ENCODE measurements at regions not wholly inside any gene's neighbourhood (a gene's known extent, or its start where the extent isn't known, plus 50 kb on each side); places are given as distances from the start of the nearest gene placed in this dataset.

DNA sequence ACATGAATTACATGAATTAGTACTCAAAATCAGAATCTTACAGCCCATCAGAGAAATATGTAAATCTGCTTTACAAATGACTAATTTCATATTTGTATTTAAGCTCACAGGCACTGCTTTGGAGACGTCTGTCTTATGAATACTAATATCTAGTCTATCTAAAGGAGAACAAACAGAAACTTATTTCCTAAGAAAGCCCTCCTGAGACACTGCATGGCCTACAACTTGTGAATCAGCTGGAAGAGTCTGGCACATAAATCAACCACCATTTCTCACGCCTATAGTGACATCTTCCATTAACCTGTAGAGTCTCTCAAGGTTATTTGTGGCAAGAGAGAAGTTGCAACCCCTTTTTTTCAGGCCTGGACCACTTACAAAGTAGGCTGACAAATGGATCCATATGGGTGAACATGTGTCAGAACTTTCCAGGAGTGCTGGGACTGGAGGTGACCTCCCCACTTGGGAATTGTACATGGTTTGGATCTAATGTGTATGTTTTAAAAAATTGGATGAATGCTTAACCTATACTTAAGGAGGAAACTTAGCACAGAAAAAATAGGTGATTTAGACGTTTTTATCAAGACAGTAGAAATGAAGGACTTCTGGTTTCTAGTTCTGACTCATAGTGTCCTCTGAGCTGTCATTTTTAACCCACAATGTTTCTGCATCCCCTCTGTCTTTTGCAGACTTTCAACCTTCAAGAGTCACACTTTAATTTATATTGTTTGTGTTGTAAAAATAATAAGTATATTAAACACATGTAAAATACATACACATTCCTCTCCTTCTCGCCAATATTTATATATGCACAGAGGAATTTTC, 83.2 kb upstream of the ARHGAP24 start:
- H3K27ac ChIP-seq: no peak overlapping the region
- ATAC-seq (no peak), DNase-seq (ENCODE audit: low read depth in 1 of 2, low spot score in 1 of 2) (no peak), FAIRE-seq (no peak)
- TF ChIP-seq POLR2AphosphoS2 (conservative IDR thresholded peaks at IDR 0.05; ENCODE audit: low read length) (no peak), HOXA7 (CRISPR knock-in tag; IDR thresholded peaks at IDR 0.05) (no peak), ZC3H11A (IDR thresholded peaks at IDR 0.05) (no peak), MAFK (IDR thresholded peaks at IDR 0.05; ENCODE audit: partially characterized antibody) (no peak), CHD2 (IDR thresholded peaks at IDR 0.05; ENCODE audit: low read length, partially characterized antibody) (no peak), HDAC2 (IDR thresholded peaks at IDR 0.05) (no peak)
- TF ChIP-seq, protein P1, sequence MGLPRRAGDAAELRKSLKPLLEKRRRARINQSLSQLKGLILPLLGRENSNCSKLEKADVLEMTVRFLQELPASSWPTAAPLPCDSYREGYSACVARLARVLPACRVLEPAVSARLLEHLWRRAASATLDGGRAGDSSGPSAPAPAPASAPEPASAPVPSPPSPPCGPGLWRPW (IDR thresholded peaks at IDR 0.05): no peak
- TF ChIP-seq, protein P2, sequence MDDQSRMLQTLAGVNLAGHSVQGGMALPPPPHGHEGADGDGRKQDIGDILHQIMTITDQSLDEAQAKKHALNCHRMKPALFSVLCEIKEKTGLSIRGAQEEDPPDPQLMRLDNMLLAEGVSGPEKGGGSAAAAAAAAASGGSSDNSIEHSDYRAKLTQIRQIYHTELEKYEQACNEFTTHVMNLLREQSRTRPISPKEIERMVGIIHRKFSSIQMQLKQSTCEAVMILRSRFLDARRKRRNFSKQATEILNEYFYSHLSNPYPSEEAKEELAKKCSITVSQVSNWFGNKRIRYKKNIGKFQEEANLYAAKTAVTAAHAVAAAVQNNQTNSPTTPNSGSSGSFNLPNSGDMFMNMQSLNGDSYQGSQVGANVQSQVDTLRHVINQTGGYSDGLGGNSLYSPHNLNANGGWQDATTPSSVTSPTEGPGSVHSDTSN (IDR thresholded peaks at IDR 0.05): no peak
- 57% methylated on average over 4 of the region's 4 CpGs for WGBS (ENCODE audit: missing lambda C conversion rate)
- ChIA-PET CTCF (no interaction called here), POLR2A (no interaction called here)
- no peaks in the 10 kb centered on the region for H3K9me3 ChIP-seq
- H3K4me3 ChIP-seq: no peak overlapping the region
- no peak overlapping the region for H3K4me2 ChIP-seq
- no peaks in the 10 kb centered on the region for H3K4me1 ChIP-seq

DNA sequence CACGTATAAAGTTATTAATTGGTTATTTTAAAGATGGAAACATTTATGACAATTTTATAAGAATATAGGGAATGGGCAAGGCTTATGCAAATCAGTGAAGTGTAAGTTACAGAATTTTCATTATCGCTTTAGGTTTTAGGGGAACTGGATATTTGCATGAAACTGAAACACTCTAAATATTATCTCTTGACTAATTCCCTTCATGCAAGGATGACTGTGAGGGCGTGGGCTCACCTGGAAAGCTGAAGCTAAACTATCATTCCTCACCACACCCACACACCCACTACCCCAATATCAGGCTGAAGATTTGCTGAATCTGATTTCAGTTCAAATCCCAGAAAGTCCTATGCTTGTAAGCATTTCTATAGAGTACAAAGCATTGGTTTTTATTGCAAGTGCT, 81.7 kb upstream of the ARHGAP24 start:
- CTCF ChIA-PET: no interaction called here
- no peaks in the 10 kb centered on the region for H3K4me1 ChIP-seq
- H3K27ac ChIP-seq: no peak overlapping the region
- POLR2A ChIA-PET: no interaction called here
- no peaks in the 10 kb centered on the region for H3K9me3 ChIP-seq
- DNase-seq (ENCODE audit: low read depth in 1 of 2, low spot score in 1 of 2) (no peak), ATAC-seq (no peak), FAIRE-seq (no peak)
- no peak for TF ChIP-seq RAD21 (conservative IDR thresholded peaks at IDR 0.05 in 1 of 2, IDR thresholded peaks at IDR 0.05 in 1 of 2)
- TF ChIP-seq, protein P1 (IDR thresholded peaks at IDR 0.05): no peak
- 61% methylated on average over 3 of the region's 3 CpGs for WGBS (ENCODE audit: missing lambda C conversion rate)
- H3K4me2 ChIP-seq: no peak overlapping the region
- H3K4me3 ChIP-seq: no peak overlapping the region

DNA sequence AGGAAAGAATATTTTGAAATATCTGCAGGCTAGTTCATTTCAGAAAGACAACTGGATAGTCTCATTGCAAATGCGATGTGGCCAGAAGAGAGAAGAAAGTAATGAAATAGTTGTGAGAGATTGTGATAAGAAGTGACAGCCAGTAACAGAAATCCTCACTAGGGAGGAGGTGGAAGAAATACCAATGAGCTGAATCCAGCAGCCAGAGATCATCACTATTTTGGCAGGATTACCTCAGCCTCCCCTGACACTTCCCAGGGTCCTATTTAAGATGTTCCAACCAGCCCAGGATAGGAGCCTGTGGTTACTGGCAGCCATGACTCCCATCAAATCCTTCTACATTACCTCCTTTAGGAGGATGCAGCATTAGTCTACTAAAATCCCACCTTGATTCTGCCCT, 76.7 kb upstream of the ARHGAP24 start:
- H3K27ac ChIP-seq: no peak overlapping the region
- H3K9me3 ChIP-seq: no peaks in the 10 kb centered on the region
- DNase-seq (ENCODE audit: low read depth in 1 of 2, low spot score in 1 of 2): no peak
- H3K4me2 ChIP-seq: no peak overlapping the region
- FAIRE-seq: no peak
- H3K4me3 ChIP-seq: no peak overlapping the region
- TF ChIP-seq GATA3 (IDR thresholded peaks at IDR 0.05; ENCODE audit: borderline replicate concordance): no peak
- POLR2A ChIA-PET: no interaction called here
- no peaks in the 10 kb centered on the region for H3K4me1 ChIP-seq
- 39% methylated on average over 1 of the region's 1 CpG for WGBS (ENCODE audit: missing lambda C conversion rate)
- CTCF ChIA-PET: no interaction called here
- no peak for ATAC-seq

DNA sequence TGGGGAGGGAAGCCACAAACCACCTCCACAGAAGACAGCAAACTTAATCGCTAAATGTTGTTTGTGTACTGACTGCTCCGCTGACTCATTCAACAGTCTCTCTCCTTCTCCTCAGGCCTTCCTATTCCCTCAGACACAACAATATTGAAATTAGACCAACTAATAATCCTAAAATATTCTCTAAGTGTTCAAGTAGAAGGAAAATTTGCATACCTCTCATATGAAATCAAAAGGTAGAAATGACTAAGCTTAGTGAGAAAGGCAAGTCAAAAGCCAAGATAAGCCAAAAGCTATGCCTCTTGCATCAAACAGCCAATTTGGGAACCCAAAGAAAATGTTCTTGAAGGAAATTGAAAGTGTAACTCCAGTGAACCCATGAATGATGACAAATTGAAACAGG, 75.7 kb upstream of the ARHGAP24 start:
- CTCF ChIA-PET: no interaction called here
- ATAC-seq (no peak), DNase-seq (ENCODE audit: low read depth in 1 of 2, low spot score in 1 of 2) (no peak), FAIRE-seq (no peak)
- TF ChIP-seq POLR2A (IDR thresholded peaks at IDR 0.05; ENCODE audit: low read length) (no peak), SMC3 (IDR thresholded peaks at IDR 0.05) (no peak), EP300 (IDR thresholded peaks at IDR 0.05) (no peak), EHMT2 (IDR thresholded peaks at IDR 0.05; ENCODE audit: low read depth) (no peak), HOXB13 (CRISPR knock-in tag; IDR thresholded peaks at IDR 0.05; ENCODE audit: low read depth) (no peak), KDM5A (IDR thresholded peaks at IDR 0.05) (no peak), ESRRA (IDR thresholded peaks at IDR 0.05; ENCODE audit: borderline replicate concordance, low read length) (no peak), TP53 (CRISPR knock-in tag; IDR thresholded peaks at IDR 0.05) (no peak), PHF8 (IDR thresholded peaks at IDR 0.05; ENCODE audit: borderline replicate concordance, low read depth) (no peak), FOXS1 (CRISPR knock-in tag; IDR thresholded peaks at IDR 0.05) (no peak), EHF (CRISPR knock-in tag; IDR thresholded peaks at IDR 0.05) (no peak), CHD4 (IDR thresholded peaks at IDR 0.05; ENCODE audit: borderline replicate concordance) (no peak), MAFK (IDR thresholded peaks at IDR 0.05; ENCODE audit: partially characterized antibody) (no peak), CHD2 (IDR thresholded peaks at IDR 0.05; ENCODE audit: low read length, partially characterized antibody) (no peak), RARB (CRISPR knock-in tag; IDR thresholded peaks at IDR 0.05) (no peak), FOSL2 (IDR thresholded peaks at IDR 0.05) (no peak), FOSL2 (CRISPR knock-in tag; IDR thresholded peaks at IDR 0.05) (no peak)
- TF ChIP-seq, protein P3, sequence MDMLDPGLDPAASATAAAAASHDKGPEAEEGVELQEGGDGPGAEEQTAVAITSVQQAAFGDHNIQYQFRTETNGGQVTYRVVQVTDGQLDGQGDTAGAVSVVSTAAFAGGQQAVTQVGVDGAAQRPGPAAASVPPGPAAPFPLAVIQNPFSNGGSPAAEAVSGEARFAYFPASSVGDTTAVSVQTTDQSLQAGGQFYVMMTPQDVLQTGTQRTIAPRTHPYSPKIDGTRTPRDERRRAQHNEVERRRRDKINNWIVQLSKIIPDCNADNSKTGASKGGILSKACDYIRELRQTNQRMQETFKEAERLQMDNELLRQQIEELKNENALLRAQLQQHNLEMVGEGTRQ (IDR thresholded peaks at IDR 0.05): no peak
- TF ChIP-seq, protein P4, sequence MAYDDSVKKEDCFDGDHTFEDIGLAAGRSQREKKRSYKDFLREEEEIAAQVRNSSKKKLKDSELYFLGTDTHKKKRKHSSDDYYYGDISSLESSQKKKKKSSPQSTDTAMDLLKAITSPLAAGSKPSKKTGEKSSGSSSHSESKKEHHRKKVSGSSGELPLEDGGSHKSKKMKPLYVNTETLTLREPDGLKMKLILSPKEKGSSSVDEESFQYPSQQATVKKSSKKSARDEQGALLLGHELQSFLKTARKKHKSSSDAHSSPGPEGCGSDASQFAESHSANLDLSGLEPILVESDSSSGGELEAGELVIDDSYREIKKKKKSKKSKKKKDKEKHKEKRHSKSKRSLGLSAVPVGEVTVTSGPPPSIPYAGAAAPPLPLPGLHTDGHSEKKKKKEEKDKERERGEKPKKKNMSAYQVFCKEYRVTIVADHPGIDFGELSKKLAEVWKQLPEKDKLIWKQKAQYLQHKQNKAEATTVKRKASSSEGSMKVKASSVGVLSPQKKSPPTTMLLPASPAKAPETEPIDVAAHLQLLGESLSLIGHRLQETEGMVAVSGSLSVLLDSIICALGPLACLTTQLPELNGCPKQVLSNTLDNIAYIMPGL (CRISPR knock-in tag; IDR thresholded peaks at IDR 0.05; ENCODE audit: borderline replicate concordance): no peak
- TF ChIP-seq, protein P5, sequence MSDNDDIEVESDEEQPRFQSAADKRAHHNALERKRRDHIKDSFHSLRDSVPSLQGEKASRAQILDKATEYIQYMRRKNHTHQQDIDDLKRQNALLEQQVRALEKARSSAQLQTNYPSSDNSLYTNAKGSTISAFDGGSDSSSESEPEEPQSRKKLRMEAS (IDR thresholded peaks at IDR 0.05): no peak
- Histone ChIP-seq H3K4me1 (no peaks in the 10 kb centered on the region), H3K9me3 (no peaks in the 10 kb centered on the region), H3K27ac (no peak overlapping the region), H3K4me3 (no peak overlapping the region), H3K4me2 (no peak overlapping the region)
- POLR2A ChIA-PET: no interaction called here
- WGBS (ENCODE audit: missing lambda C conversion rate): 80% methylated on average over 2 of the region's 2 CpGs
